RWPE2 (cell line): ENCODE measurements at regions not wholly inside any gene's neighbourhood (a gene's known extent, or its start where the extent isn't known, plus 50 kb on each side); places are given as distances from the start of the nearest gene placed in this dataset.

ENCODE experiments used
- ATAC-seq: fragments of 200-7000 bp; cut with Tn5 transposase; 3 replicates; pipeline ENCODE4 v1.9.1; 2021; ENCODE audit warnings: low read depth
- DNase-seq: peaks from one replicate; pipeline ENCODE4 v3.0.0-alpha.2; 2020; ENCODE audit warnings: low spot score
- H3K27ac ChIP-seq: fragments of 450-650 bp; 2 replicates; pipeline ENCODE4 v1.5.1; 2017; ENCODE audit warnings: mild to moderate bottlenecking; ENCODE audit not compliant: poor library complexity, severe bottlenecking
- H3K27me3 ChIP-seq: fragments of 250-450 bp; sonication (Bioruptor Pico); 2 replicates; pipeline ENCODE4 v1.5.1; 2021; ENCODE audit warnings: mild to moderate bottlenecking, moderate library complexity; ENCODE audit not compliant: insufficient read depth, poor library complexity, severe bottlenecking
- H3K36me3 ChIP-seq: fragments of 250-450 bp; sonication (Bioruptor Pico); 2 replicates; pipeline ENCODE4 v1.5.1; 2020; ENCODE audit warnings: low read depth, mild to moderate bottlenecking, moderate library complexity
- H3K4me1 ChIP-seq: fragments of 250-450 bp; sonication (Bioruptor Pico); 2 replicates; pipeline ENCODE4 v1.5.1; 2021; ENCODE audit warnings: mild to moderate bottlenecking, moderate library complexity; ENCODE audit not compliant: insufficient read depth, poor library complexity, severe bottlenecking
- H3K4me3 ChIP-seq: fragments of 250-450 bp; sonication (Bioruptor Pico); 2 replicates; pipeline ENCODE4 v1.5.1; 2021; ENCODE audit warnings: mild to moderate bottlenecking, moderate library complexity; ENCODE audit not compliant: severe bottlenecking
- H3K9me3 ChIP-seq: fragments of 250-450 bp; sonication (Bioruptor Pico); 2 replicates; pipeline ENCODE4 v1.5.1; 2021; ENCODE audit warnings: mild to moderate bottlenecking, moderate library complexity; ENCODE audit not compliant: severe bottlenecking
- CTCF ChIP-seq: fragments of 450-650 bp; IDR thresholded peaks from one replicate; pipeline ENCODE4 v1.5.1; 2017; ENCODE audit warnings: mild to moderate bottlenecking, moderate library complexity; ENCODE audit not compliant: poor library complexity, severe bottlenecking

GRCh38 chr5:39491210-39491609, 66.4 kb upstream of the DAB2 start:
- Histone ChIP-seq H3K4me3 (no peak overlapping the region), H3K36me3 (no peaks in the 10 kb centered on the region), H3K4me1 (no peaks in the 10 kb centered on the region), H3K27ac (no peak overlapping the region), H3K9me3 (peaks cover 9% of the 10 kb centered on the region), H3K27me3 (no peaks in the 10 kb centered on the region)
- ATAC-seq, result no peak
- no peak for DNase-seq
- TF ChIP-seq CTCF, result no peak

GRCh38 chr5:39489263-39489662, 64.5 kb upstream of the DAB2 start:
- Histone ChIP-seq H3K27me3 (no peaks in the 10 kb centered on the region), H3K27ac (no peak overlapping the region), H3K36me3 (no peaks in the 10 kb centered on the region), H3K9me3 (peaks cover 9% of the 10 kb centered on the region), H3K4me1 (no peaks in the 10 kb centered on the region), H3K4me3 (no peak overlapping the region)
- ATAC-seq, result no peak
- TF ChIP-seq CTCF, result no peak
- no peak for DNase-seq

GRCh38 chr5:39486790-39487189, 62.0 kb upstream of the DAB2 start:
- Histone ChIP-seq H3K27me3 (no peaks in the 10 kb centered on the region), H3K4me1 (no peaks in the 10 kb centered on the region), H3K4me3 (no peak overlapping the region), H3K27ac (no peak overlapping the region), H3K36me3 (no peaks in the 10 kb centered on the region), H3K9me3 (peaks cover 9% of the 10 kb centered on the region)
- DNase-seq, result no peak
- no peak for TF ChIP-seq CTCF
- no peak for ATAC-seq

GRCh38 chr5:39486361-39486760, 61.6 kb upstream of the DAB2 start:
- Histone ChIP-seq H3K4me1 (no peaks in the 10 kb centered on the region), H3K27ac (no peak overlapping the region), H3K27me3 (no peaks in the 10 kb centered on the region), H3K36me3 (no peaks in the 10 kb centered on the region), H3K9me3 (peaks cover 8% of the 10 kb centered on the region), H3K4me3 (no peak overlapping the region)
- TF ChIP-seq CTCF, result no peak
- ATAC-seq (no peak), DNase-seq (no peak)

GRCh38 chr5:39485079-39485478, 60.3 kb upstream of the DAB2 start:
- no peak overlapping the region for H3K27ac ChIP-seq
- H3K4me1 ChIP-seq, result no peaks in the 10 kb centered on the region
- DNase-seq, result no peak
- no peak overlapping the region for H3K4me3 ChIP-seq
- no peak for TF ChIP-seq CTCF
- H3K27me3 ChIP-seq, result no peaks in the 10 kb centered on the region
- no peaks in the 10 kb centered on the region for H3K9me3 ChIP-seq
- no peak for ATAC-seq
- H3K36me3 ChIP-seq, result no peaks in the 10 kb centered on the region
